DLD1 (cell line): ENCODE measurements at regions not wholly inside any gene's neighbourhood (a gene's known extent, or its start where the extent isn't known, plus 50 kb on each side); places are given as distances from the start of the nearest gene placed in this dataset.

Source experiments
- in situ Hi-C: cut with HindIII; loops from 2 replicates; pipeline ENCODE4 v1.10.0; 2017; ENCODE audit warnings: low sequenced_read_pairs

- in situ Hi-C loops = no loop called here
These were observed 54.2 kb upstream of the ANKRD1 start for GRCh38 chr10:90975096-90975495.

GRCh38 chr10:90977162-90977854 is 56.4 kb upstream of the ANKRD1 start:
- in situ Hi-C loops = no loop called here

- in situ Hi-C loops = no loop called here
These were observed 57.1 kb upstream of the ANKRD1 start for GRCh38 chr10:90977855-90978486.

- in situ Hi-C loops = no loop called here
These were observed 61.6 kb upstream of the ANKRD1 start for GRCh38 chr10:90982406-90983008.

- in situ Hi-C loops = no loop called here
These were observed 63.1 kb upstream of the ANKRD1 start for GRCh38 chr10:90983914-90984549.

GRCh38 chr10:90984898-90985297 is 64.0 kb upstream of the ANKRD1 start:
- in situ Hi-C loops = no loop called here

GRCh38 chr10:90985321-90985933 is 64.5 kb upstream of the ANKRD1 start:
- in situ Hi-C loops = no loop called here

- in situ Hi-C loops = no loop called here
These were observed 65.4 kb upstream of the ANKRD1 start for GRCh38 chr10:90986136-90986760.

- in situ Hi-C loops = no loop called here
These were observed 66.0 kb upstream of the ANKRD1 start for GRCh38 chr10:90986870-90987269.

GRCh38 chr10:90987383-90987782 is 66.5 kb upstream of the ANKRD1 start:
- in situ Hi-C loops = no loop called here

- in situ Hi-C loops = no loop called here
These were observed 67.1 kb upstream of the ANKRD1 start for GRCh38 chr10:90988024-90988423.

GRCh38 chr10:90988802-90989201 is 67.9 kb upstream of the ANKRD1 start:
- in situ Hi-C loops = no loop called here

- in situ Hi-C loops = no loop called here
These were observed 68.5 kb upstream of the ANKRD1 start for GRCh38 chr10:90989378-90989777.

GRCh38 chr10:90992462-90992861 is 71.6 kb upstream of the ANKRD1 start:
- in situ Hi-C loops = no loop called here

- in situ Hi-C loops = no loop called here
These were observed 72.5 kb upstream of the ANKRD1 start for GRCh38 chr10:90993340-90993739.

GRCh38 chr10:90997670-90998069 is 76.8 kb upstream of the ANKRD1 start:
- in situ Hi-C loops = no loop called here

GRCh38 chr10:90998733-90999511 is 78.0 kb upstream of the ANKRD1 start:
- in situ Hi-C loops = no loop called here

- in situ Hi-C loops = no loop called here
These were observed 78.8 kb upstream of the ANKRD1 start for GRCh38 chr10:90999512-91000172.

- in situ Hi-C loops = no loop called here
These were observed 79.6 kb upstream of the ANKRD1 start for GRCh38 chr10:91000470-91000869.

- in situ Hi-C loops = no loop called here
These were observed 80.1 kb upstream of the ANKRD1 start for GRCh38 chr10:91000985-91001384.
